Head of caudate nucleus (tissue), 42 donors: ENCODE measurements at regions not wholly inside any gene's neighbourhood (a gene's known extent, or its start where the extent isn't known, plus 50 kb on each side); places are given as distances from the start of the nearest gene placed in this dataset.
A peak's percentile ranks its signal among the peaks of the same experiment; 100 is the strongest.
"Not testable (repeated sequence)": the region's sequence is repeated elsewhere in the genome, so short reads cannot be mapped to it uniquely, and the experiment has no call there.

ENCODE experiments used
- DNase-seq, 42 donors: peaks; one replicate each; pipeline versions ENCODE4 v3.0.0 to v3.0.0-alpha.2; 2020 to 2021; ENCODE audit warnings: mixed read lengths in 7 of 42
- intact Hi-C: fragments of 100-400 bp; cut with DNase I; formaldehyde crosslinking; loops from one replicate; pipeline ENCODE4 v1.15.0; 2022

GRCh38 chr3:25844891-25845290 is 55.0 kb downstream of the OXSM start:
- DNase-seq, result no peak
- intact Hi-C loops, result no loop called here

- intact Hi-C loops, result no loop called here
- no peak for DNase-seq
Observed at GRCh38 chr3:25846282-25846681, 56.4 kb downstream of the OXSM start.

- intact Hi-C loops, result no loop called here
- DNase-seq, result no peak
Observed at GRCh38 chr3:25849091-25849490, 59.2 kb downstream of the OXSM start.

- intact Hi-C loops, result loop anchor here (10.0 kb wide), 1 partner anchor 55 kb away; the partner anchor contains the start of gene OXSM
- DNase-seq, result no peak
Observed at GRCh38 chr3:25849641-25850385, 59.9 kb downstream of the OXSM start.

GRCh38 chr3:25851693-25852259 is 61.9 kb downstream of the OXSM start:
- intact Hi-C loops, result loop anchor here (10.0 kb wide), 1 partner anchor 57 kb away; the partner anchor contains the start of gene OXSM
- DNase-seq, result not testable (repeated sequence)

GRCh38 chr3:25854214-25854613 is 64.3 kb downstream of the OXSM start:
- intact Hi-C loops, result loop anchor here (10.0 kb wide), 1 partner anchor 59 kb away; the partner anchor contains the start of gene OXSM
- no peak for DNase-seq

- DNase-seq, result no peak
- intact Hi-C loops, result loop anchor here (5.0 to 10.0 kb wide), 2 partner anchors 60 to 207 kb away; partner anchors contain the start of gene OXSM
Observed at GRCh38 chr3:25854635-25855034, 64.7 kb downstream of the OXSM start.

GRCh38 chr3:25855266-25855784 is 65.4 kb downstream of the OXSM start:
- DNase-seq, result no peak
- intact Hi-C loops, result loop anchor here (5.0 to 10.0 kb wide), 2 partner anchors 61 to 208 kb away; partner anchors contain the start of gene OXSM

GRCh38 chr3:25856902-25857518 is 67.1 kb downstream of the OXSM start:
- peak in 10 of 42 donors; percentile 7 to 61 (median 22) for DNase-seq
- intact Hi-C loops, result loop anchor here (5.0 to 10.0 kb wide), 2 partner anchors 62 to 210 kb away; partner anchors contain the start of gene OXSM

GRCh38 chr3:25861566-25861965 is 71.7 kb downstream of the OXSM start:
- intact Hi-C loops, result no loop called here
- no peak for DNase-seq

- intact Hi-C loops, result no loop called here
- no peak for DNase-seq
Observed at GRCh38 chr3:25863011-25863415, 73.1 kb downstream of the OXSM start.

- intact Hi-C loops, result no loop called here
- DNase-seq, result no peak
Observed at GRCh38 chr3:25863416-25863959, 73.6 kb downstream of the OXSM start.

GRCh38 chr3:25870452-25870851 is 80.6 kb downstream of the OXSM start:
- DNase-seq, result no peak
- intact Hi-C loops, result no loop called here

- intact Hi-C loops, result no loop called here
- DNase-seq, result no peak
Observed at GRCh38 chr3:25872200-25872877, 82.4 kb downstream of the OXSM start.

GRCh38 chr3:25883492-25883891 is 93.6 kb downstream of the OXSM start:
- DNase-seq, result no peak

GRCh38 chr3:25884981-25885380 is 95.1 kb downstream of the OXSM start:
- no peak for DNase-seq
- intact Hi-C loops, result no loop called here

More at GRCh38 chr3:25883492-25883891, 93.6 kb downstream of the OXSM start:
- intact Hi-C loops, result no loop called here

- intact Hi-C loops, result no loop called here
- no peak for DNase-seq
Observed at GRCh38 chr3:25885544-25885943, 95.7 kb downstream of the OXSM start.

GRCh38 chr3:25887907-25888306 is 98.0 kb downstream of the OXSM start:
- intact Hi-C loops, result no loop called here

More at GRCh38 chr3:25887907-25888306, 98.0 kb downstream of the OXSM start:
- DNase-seq, result no peak
